Upper lobe of right lung (tissue), 1 donor: ENCODE measurements at regions not wholly inside any gene's neighbourhood (a gene's known extent, or its start where the extent isn't known, plus 50 kb on each side); places are given as distances from the start of the nearest gene placed in this dataset.

Source experiments
- ATAC-seq: fragments of 200-7000 bp; cut with Tn5 transposase; one replicate; pipeline ENCODE4 v1.9.1; 2020; ENCODE audit warnings: mild to moderate bottlenecking, moderate library complexity
- DNase-seq: peaks from one replicate; pipeline ENCODE4 v3.0.0-alpha.2; 2020
- H3K27ac ChIP-seq: fragments of 200-600 bp; one replicate; pipeline ENCODE4 v1.8.0; 2022
- H3K27me3 ChIP-seq: fragments of 200-600 bp; one replicate; pipeline ENCODE4 v1.8.0; 2022; ENCODE audit warnings: mild to moderate bottlenecking
- H3K36me3 ChIP-seq: fragments of 200-600 bp; one replicate; pipeline ENCODE4 v1.8.0; 2022
- H3K4me1 ChIP-seq: fragments of 200-600 bp; one replicate; pipeline ENCODE4 v1.8.0; 2022
- H3K4me3 ChIP-seq: fragments of 200-600 bp; one replicate; pipeline ENCODE4 v1.8.0; 2022; ENCODE audit warnings: mild to moderate bottlenecking
- H3K9me3 ChIP-seq: fragments of 200-600 bp; one replicate; pipeline ENCODE4 v1.8.0; 2022
- intact Hi-C: fragments of 100-400 bp; cut with DNase I; formaldehyde crosslinking; loops from one replicate; pipeline ENCODE4 v1.11.0; 2022
- TF ChIP-seq, protein P1 (sequence below): fragments of 200-600 bp; IDR thresholded peaks from one replicate; pipeline ENCODE4 v1.8.0; 2022; ENCODE audit warnings: antibody characterized with exemption
- donor health status: DM: no; HTN: yes; CAD: no; lungs with severe emphysema.

DNA sequence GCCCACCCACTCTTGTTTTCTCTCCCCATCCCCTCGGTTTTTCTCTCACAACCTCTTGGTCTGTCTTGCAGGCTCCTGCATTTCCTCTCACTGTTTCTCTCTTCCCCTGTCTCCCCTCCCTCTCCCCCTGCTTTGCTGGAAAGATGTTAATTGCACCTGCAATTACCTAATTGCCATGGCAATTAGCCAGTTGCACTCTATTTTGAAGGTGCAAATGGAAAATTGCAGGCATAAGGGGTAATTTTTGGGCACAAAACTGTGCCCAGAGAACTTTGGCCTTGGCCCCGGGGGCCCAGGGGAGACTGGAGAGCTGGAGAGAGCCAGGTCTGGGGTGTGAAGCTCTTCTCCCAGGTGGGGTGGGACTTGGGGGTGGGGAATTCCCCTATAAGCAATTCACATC is 164.5 kb upstream of the TLE3 start:
- ATAC-seq (no peak), DNase-seq (no peak)
- intact Hi-C loops: no loop called here
- no peaks in the 10 kb centered on the region for H3K9me3 ChIP-seq
- no peak overlapping the region for H3K27ac ChIP-seq
- no peaks in the 10 kb centered on the region for H3K36me3 ChIP-seq
- TF ChIP-seq, protein P1, sequence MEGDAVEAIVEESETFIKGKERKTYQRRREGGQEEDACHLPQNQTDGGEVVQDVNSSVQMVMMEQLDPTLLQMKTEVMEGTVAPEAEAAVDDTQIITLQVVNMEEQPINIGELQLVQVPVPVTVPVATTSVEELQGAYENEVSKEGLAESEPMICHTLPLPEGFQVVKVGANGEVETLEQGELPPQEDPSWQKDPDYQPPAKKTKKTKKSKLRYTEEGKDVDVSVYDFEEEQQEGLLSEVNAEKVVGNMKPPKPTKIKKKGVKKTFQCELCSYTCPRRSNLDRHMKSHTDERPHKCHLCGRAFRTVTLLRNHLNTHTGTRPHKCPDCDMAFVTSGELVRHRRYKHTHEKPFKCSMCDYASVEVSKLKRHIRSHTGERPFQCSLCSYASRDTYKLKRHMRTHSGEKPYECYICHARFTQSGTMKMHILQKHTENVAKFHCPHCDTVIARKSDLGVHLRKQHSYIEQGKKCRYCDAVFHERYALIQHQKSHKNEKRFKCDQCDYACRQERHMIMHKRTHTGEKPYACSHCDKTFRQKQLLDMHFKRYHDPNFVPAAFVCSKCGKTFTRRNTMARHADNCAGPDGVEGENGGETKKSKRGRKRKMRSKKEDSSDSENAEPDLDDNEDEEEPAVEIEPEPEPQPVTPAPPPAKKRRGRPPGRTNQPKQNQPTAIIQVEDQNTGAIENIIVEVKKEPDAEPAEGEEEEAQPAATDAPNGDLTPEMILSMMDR: no peak
- no peak overlapping the region for H3K4me3 ChIP-seq
- peaks cover 56% of the 10 kb centered on the region for H3K4me1 ChIP-seq
- H3K27me3 ChIP-seq: no peaks in the 10 kb centered on the region

DNA sequence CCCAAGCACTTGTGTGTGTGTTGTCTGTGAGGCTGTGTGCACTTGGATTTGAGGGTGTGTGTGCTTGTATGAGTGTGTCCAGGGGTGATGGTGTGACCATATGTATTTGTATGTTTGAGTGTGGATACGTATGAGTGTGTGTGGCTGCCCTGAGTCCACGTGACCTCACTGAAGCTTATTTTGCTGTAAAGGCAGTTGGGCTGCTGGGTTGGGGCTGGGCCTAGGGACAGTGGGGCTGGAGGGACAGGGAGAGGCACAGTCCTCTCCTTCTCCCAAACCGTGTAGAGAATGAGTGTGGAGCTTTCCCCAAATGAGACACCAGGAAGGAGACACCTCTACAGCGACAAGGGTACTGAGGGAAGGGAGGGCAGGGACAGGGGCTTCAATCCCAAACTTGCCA is 163.4 kb upstream of the TLE3 start:
- TF ChIP-seq, protein P1: no peak
- Histone ChIP-seq H3K9me3 (no peaks in the 10 kb centered on the region), H3K27ac (no peak overlapping the region), H3K27me3 (no peaks in the 10 kb centered on the region), H3K36me3 (no peaks in the 10 kb centered on the region), H3K4me3 (no peak overlapping the region), H3K4me1 (peaks cover 45% of the 10 kb centered on the region)
- ATAC-seq (no peak), DNase-seq (no peak)
- intact Hi-C loops: no loop called here

DNA sequence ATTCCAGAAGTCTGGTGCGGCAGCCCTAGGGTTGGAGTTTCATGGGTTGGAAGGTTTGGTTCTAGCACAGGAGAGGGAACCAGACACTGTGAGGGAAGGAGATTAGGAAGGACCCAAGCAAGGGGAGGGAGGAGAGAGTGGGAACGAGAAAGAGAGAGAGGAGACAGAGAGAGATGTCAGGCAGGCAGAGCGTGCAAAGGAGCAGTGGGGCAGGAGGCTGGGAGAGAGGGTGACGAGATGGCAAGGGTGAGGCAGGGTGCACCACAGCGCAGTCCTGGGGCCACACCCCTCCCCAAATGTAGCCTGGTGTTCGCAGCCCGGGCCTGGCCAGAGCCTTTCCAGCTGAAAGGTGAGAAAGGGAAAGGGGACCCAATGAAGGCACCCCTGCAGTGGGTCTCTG is 162.9 kb upstream of the TLE3 start:
- intact Hi-C loops: no loop called here
- no peak for DNase-seq
- TF ChIP-seq, protein P1: no peak

DNA sequence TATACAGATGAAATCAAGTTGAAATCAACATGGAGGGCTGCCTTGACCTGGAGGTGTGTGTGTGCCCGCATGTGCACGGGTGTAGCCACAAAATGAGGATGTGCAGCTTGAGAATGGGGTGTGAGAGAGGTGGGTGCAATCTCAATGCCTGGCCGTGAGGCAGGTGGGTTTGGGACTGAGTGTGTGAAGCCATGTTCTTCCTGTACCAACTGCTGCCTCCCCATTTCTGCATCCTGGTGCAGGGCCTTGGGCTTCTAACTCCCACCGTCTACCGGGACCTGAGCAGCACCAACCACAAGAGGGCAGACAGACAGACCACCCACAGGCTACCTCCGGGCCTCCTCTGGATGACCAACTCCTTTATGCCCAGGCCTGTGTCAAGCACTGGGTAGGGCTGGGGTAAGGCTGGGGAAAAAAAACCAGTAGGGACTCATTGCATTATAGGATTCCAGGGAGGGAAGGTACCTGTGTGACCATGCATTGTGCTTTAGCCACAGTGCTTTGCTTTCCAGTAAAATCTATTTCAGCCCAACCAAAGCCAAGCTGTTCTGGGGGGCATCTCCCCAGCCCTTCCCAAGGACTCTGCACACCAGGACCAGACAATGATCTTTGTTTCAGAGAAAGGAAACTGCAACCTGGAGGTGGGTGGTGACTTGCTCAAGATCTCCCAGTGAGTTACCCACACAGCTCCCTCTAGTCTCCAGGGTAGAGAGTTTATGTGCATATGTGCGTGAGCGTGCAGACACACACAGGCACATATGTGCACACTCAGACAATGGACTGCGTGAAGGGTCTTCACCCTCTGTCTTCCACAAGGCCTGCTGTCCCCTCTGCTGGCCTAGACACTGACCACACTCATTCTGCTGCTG is 162.2 kb upstream of the TLE3 start:
- TF ChIP-seq, protein P1: no peak
- no peaks in the 10 kb centered on the region for H3K36me3 ChIP-seq
- intact Hi-C loops: no loop called here
- H3K4me3 ChIP-seq: no peak overlapping the region
- DNase-seq (no peak), ATAC-seq (no peak)
- H3K27me3 ChIP-seq: no peaks in the 10 kb centered on the region
- H3K9me3 ChIP-seq: no peaks in the 10 kb centered on the region
- H3K27ac ChIP-seq: no peak overlapping the region
- H3K4me1 ChIP-seq: peaks cover 38% of the 10 kb centered on the region

More for the DNA sequence above, 162.9 kb upstream of the TLE3 start:
- no peak for ATAC-seq
- peaks cover 40% of the 10 kb centered on the region for H3K4me1 ChIP-seq
- H3K36me3 ChIP-seq: no peaks in the 10 kb centered on the region
- H3K27ac ChIP-seq: no peak overlapping the region
- H3K27me3 ChIP-seq: no peaks in the 10 kb centered on the region
- no peaks in the 10 kb centered on the region for H3K9me3 ChIP-seq
- H3K4me3 ChIP-seq: no peak overlapping the region

DNA sequence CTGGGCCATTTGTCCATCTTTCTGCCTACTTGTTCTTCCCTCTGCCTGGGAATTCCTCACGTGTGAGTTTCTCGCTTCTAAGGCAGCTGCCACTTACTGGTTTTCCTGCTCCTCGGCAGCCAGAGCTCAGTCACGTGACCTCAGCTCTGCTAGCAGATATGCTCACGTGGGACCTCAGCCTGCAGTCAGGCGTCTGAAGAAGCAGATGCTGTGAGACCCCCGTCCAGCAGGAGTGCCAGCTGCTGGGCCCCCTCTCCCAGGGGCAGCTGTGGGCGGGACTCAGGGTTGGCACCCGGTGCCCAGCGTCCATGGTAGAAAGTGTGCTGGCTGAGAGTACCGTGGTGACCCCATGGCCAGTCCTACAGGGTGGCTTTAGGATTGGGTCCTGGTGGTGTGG is 161.3 kb upstream of the TLE3 start:
- no peak overlapping the region for H3K27ac ChIP-seq
- intact Hi-C loops: no loop called here
- peaks cover 33% of the 10 kb centered on the region for H3K4me1 ChIP-seq
- peak; percentile 82 for DNase-seq
- peak; percentile 54 for ATAC-seq
- H3K36me3 ChIP-seq: no peaks in the 10 kb centered on the region
- TF ChIP-seq, protein P1: no peak
- no peaks in the 10 kb centered on the region for H3K27me3 ChIP-seq
- no peak overlapping the region for H3K4me3 ChIP-seq
- no peaks in the 10 kb centered on the region for H3K9me3 ChIP-seq
